PC-3 (cell line): ENCODE measurements at regions not wholly inside any gene's neighbourhood (a gene's known extent, or its start where the extent isn't known, plus 50 kb on each side); places are given as distances from the start of the nearest gene placed in this dataset.

Source experiments
- EZH2 ChIP-seq: fragments of 300-600 bp; sonication (generic); IDR thresholded peaks from one replicate; pipeline ENCODE4 v1.6.1; 2017; ENCODE audit warnings: antibody characterized with exemption, mild to moderate bottlenecking, low read length; ENCODE audit not compliant: unreplicated experiment
- EZH2phosphoT487 ChIP-seq: fragments of 300-600 bp; sonication (generic); IDR thresholded peaks from 2 replicates; pipeline ENCODE4 v1.6.1; 2018; ENCODE audit warnings: mild to moderate bottlenecking, antibody characterized with exemption, low read length, borderline replicate concordance
- TF ChIP-seq, protein P1 (sequence below): fragments of 300-600 bp; sonication (generic); conservative IDR thresholded peaks from 2 replicates; pipeline ENCODE4 v1.5.1; 2017; ENCODE audit warnings: antibody characterized with exemption, low read depth, mild to moderate bottlenecking, low read length

DNA sequence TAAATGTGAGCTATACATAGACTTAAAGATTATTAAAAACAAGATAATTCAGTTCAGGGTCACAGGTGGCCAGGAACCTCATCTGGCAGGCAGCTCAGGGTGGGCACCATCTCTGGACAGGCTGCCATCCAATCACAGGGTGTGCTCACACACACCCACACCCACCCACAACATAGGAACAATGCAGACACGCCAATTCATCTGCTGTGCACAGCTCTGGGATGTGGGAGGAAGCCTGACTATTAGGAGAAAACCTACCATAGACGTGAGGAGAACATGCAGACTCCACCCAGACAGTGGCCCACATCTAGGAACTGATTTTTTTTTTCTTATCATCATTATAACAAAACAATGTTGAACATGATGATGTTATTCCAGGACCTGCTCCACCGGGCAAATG is 286.7 kb downstream of the PRL start:
- TF ChIP-seq, protein P1, sequence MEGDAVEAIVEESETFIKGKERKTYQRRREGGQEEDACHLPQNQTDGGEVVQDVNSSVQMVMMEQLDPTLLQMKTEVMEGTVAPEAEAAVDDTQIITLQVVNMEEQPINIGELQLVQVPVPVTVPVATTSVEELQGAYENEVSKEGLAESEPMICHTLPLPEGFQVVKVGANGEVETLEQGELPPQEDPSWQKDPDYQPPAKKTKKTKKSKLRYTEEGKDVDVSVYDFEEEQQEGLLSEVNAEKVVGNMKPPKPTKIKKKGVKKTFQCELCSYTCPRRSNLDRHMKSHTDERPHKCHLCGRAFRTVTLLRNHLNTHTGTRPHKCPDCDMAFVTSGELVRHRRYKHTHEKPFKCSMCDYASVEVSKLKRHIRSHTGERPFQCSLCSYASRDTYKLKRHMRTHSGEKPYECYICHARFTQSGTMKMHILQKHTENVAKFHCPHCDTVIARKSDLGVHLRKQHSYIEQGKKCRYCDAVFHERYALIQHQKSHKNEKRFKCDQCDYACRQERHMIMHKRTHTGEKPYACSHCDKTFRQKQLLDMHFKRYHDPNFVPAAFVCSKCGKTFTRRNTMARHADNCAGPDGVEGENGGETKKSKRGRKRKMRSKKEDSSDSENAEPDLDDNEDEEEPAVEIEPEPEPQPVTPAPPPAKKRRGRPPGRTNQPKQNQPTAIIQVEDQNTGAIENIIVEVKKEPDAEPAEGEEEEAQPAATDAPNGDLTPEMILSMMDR = no peak
- no peak for TF ChIP-seq EZH2
- TF ChIP-seq EZH2phosphoT487 = no peak
